MCF 10A (cell line): ENCODE measurements at regions not wholly inside any gene's neighbourhood (a gene's known extent, or its start where the extent isn't known, plus 50 kb on each side); places are given as distances from the start of the nearest gene placed in this dataset.

Experiments
- BruUV-seq: library from RNA; stranded (reverse); fragments of 400-500 nt; replicated peaks from 2 replicates; lab custom pipeline; 2021; lab: Mats Ljungman, UMichigan
- CTCF ChIA-PET: fragments of 300-600 bp; sonication (Branson Sonifier 250); formaldehyde crosslinking; extraction: SDS; loops from one replicate; lab custom pipeline; 2021; ENCODE audit warnings: antibody characterized with exemption, inconsistent platforms; lab: Yijun Ruan, JAX
- POLR2A ChIA-PET: fragments of 300-600, 350-650 bp; sonication (Branson Sonifier 250); formaldehyde crosslinking; extraction: SDS; loops from one replicate; lab custom pipeline; 2020; ENCODE audit warnings: antibody characterized with exemption, inconsistent platforms; lab: Yijun Ruan, JAX
- DNase-seq: peaks from one replicate; pipeline ENCODE4 v3.0.0-alpha.2; 2018; ENCODE audit not compliant: unreplicated experiment
- H3K27ac Mint-ChIP-seq: one replicate; pipeline ENCODE4 v1.8.0; 2022; ENCODE audit warnings: mild to moderate bottlenecking, low read depth, mixed read lengths; ENCODE audit not compliant: unreplicated experiment
- H3K27me3 Mint-ChIP-seq: one replicate; pipeline ENCODE4 v1.8.0; 2022; ENCODE audit warnings: mixed read lengths; ENCODE audit not compliant: insufficient read depth, unreplicated experiment
- H3K36me3 Mint-ChIP-seq: one replicate; pipeline ENCODE4 v1.8.0; 2022; ENCODE audit warnings: mild to moderate bottlenecking, moderate library complexity, mixed read lengths; ENCODE audit not compliant: insufficient read depth, unreplicated experiment
- H3K4me1 Mint-ChIP-seq: one replicate; pipeline ENCODE4 v1.8.0; 2022; ENCODE audit warnings: mixed read lengths; ENCODE audit not compliant: insufficient read depth, unreplicated experiment
- H3K4me3 Mint-ChIP-seq: one replicate; pipeline ENCODE4 v1.8.0; 2022; ENCODE audit warnings: mild to moderate bottlenecking, moderate library complexity, mixed read lengths; ENCODE audit not compliant: unreplicated experiment
- H3K9me3 Mint-ChIP-seq: one replicate; pipeline ENCODE4 v1.8.0; 2022; ENCODE audit warnings: mixed read lengths; ENCODE audit not compliant: unreplicated experiment
- CTCF ChIP-seq: fragments of 200-600 bp; IDR thresholded peaks from one replicate; pipeline ENCODE4 v1.8.0; 2022; ENCODE audit warnings: antibody characterized with exemption, mild to moderate bottlenecking; ENCODE audit not compliant: unreplicated experiment
- intact Hi-C: fragments of 100-400 bp; cut with micrococcal nuclease; formaldehyde crosslinking; loops from 2 replicates; pipeline ENCODE4 v1.14.1; 2022

GRCh38 chr10:28874210-28874609 lies 196.9 kb downstream of the BAMBI start:
- no peak for TF ChIP-seq CTCF
- intact Hi-C loops = no loop called here
- no TSS peak for BruUV-seq
- no peaks in the 10 kb centered on the region for H3K36me3 Mint-ChIP-seq
- H3K4me3 Mint-ChIP-seq = no peak overlapping the region
- ChIA-PET POLR2A (no interaction called here), CTCF (interaction anchor here (0.6 kb wide), 2 partner anchors 19 to 504 kb away, joined by 3 read pairs; no protein-coding TSS in a partner anchor)
- H3K4me1 Mint-ChIP-seq = no peaks in the 10 kb centered on the region
- no peaks in the 10 kb centered on the region for H3K9me3 Mint-ChIP-seq
- no peak overlapping the region for H3K27ac Mint-ChIP-seq
- DNase-seq = no peak
- no peaks in the 10 kb centered on the region for H3K27me3 Mint-ChIP-seq

- Mint-ChIP-seq H3K27ac (no peak overlapping the region), H3K27me3 (no peaks in the 10 kb centered on the region), H3K9me3 (no peaks in the 10 kb centered on the region), H3K4me1 (no peaks in the 10 kb centered on the region), H3K4me3 (no peak overlapping the region), H3K36me3 (no peaks in the 10 kb centered on the region)
- CTCF ChIA-PET = no interaction called here
- no peak for DNase-seq
- POLR2A ChIA-PET = interaction anchor here (0.6 to 1.2 kb wide), 2 partner anchors 14 to 29 kb away, joined by 3 to 4 read pairs; no protein-coding TSS in a partner anchor
- BruUV-seq = no TSS peak
- no peak for TF ChIP-seq CTCF
- intact Hi-C loops = no loop called here
Observed at GRCh38 chr10:28875549-28876081, 198.3 kb downstream of the BAMBI start.

- intact Hi-C loops = no loop called here
- Mint-ChIP-seq H3K27ac (no peak overlapping the region), H3K27me3 (no peaks in the 10 kb centered on the region), H3K9me3 (no peaks in the 10 kb centered on the region), H3K4me3 (no peak overlapping the region), H3K36me3 (no peaks in the 10 kb centered on the region), H3K4me1 (no peaks in the 10 kb centered on the region)
- ChIA-PET CTCF (no interaction called here), POLR2A (no interaction called here)
- TF ChIP-seq CTCF = no peak
- BruUV-seq = no TSS peak
- DNase-seq = no peak
Observed at GRCh38 chr10:28878236-28878970, 201.1 kb downstream of the BAMBI start.

GRCh38 chr10:28879246-28879645 lies 201.9 kb downstream of the BAMBI start:
- TF ChIP-seq CTCF = no peak
- POLR2A ChIA-PET = no interaction called here
- no peak overlapping the region for H3K27ac Mint-ChIP-seq
- intact Hi-C loops = no loop called here
- H3K9me3 Mint-ChIP-seq = no peaks in the 10 kb centered on the region
- CTCF ChIA-PET = interaction anchor here (0.6 to 0.8 kb wide), 2 partner anchors 88 to 149 kb away, joined by 3 to 4 read pairs; no protein-coding TSS in a partner anchor
- no TSS peak for BruUV-seq
- H3K4me3 Mint-ChIP-seq = no peak overlapping the region
- H3K36me3 Mint-ChIP-seq = no peaks in the 10 kb centered on the region
- no peaks in the 10 kb centered on the region for H3K27me3 Mint-ChIP-seq
- DNase-seq = no peak
- H3K4me1 Mint-ChIP-seq = no peaks in the 10 kb centered on the region
